ENCODE measurements at regions not wholly inside any gene's neighbourhood (a gene's known extent, or its start where the extent isn't known, plus 50 kb on each side); places are given as distances from the start of the nearest gene placed in this dataset.

DNA sequence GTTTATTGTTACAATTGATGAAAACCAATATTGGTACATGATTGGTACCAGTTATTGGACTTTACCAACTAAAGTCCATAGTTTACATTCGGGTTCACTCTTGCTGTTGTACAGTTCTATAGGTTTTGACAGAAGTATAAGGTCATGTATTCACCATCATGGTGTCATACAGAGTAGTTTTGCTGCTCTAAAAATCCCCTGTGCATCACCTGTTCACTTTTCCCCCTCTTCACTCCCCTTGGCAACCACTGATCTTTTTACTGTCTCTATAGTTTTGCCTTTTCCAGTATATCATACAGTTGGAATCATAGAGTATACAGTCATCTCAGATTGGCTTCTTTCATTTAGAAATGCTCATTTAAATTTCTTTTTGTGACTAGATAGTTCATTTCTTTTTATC lies 51.2 kb upstream of the MED4 start:
- no peak for DNase-seq (ENCODE audit: low read depth in 1 of 2, low spot score in 1 of 2)
